ENCODE measurements at regions not wholly inside any gene's neighbourhood (a gene's known extent, or its start where the extent isn't known, plus 50 kb on each side); places are given as distances from the start of the nearest gene placed in this dataset.

DNA sequence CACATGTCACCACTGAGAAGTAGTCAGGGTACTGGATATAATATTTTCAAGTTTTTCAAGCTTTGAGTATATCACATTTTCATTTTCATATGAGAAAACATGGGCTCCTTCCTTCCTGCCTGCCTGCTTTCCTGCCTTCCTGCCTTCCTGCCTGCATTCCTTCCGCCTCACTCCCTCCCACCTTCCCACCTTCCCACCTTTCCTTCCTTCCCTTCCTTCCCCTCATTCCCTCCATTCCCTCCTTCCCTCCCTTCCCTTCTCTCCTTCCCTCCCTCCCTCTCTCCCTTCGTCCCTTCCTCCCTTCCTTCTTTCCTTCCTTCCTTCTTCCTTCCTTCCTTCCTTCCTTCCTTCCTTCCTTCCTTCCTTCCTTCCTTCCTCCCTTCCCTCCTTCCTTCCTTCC, 175.3 kb downstream of the HMHB1 start (continued):
- no peak for TF ChIP-seq ELK1 (IDR thresholded peaks at IDR 0.05; ENCODE audit: low read depth, low read length)
- no peak for TF ChIP-seq RELA (IDR thresholded peaks at IDR 0.05; ENCODE audit: borderline replicate concordance, partially characterized antibody)
- TF ChIP-seq ZNF622 (IDR thresholded peaks at IDR 0.05), result no peak
- TF ChIP-seq ZNF687 (IDR thresholded peaks at IDR 0.05), result no peak
- no peak for TF ChIP-seq CBFB (IDR thresholded peaks at IDR 0.05; ENCODE audit: low read depth)
- TF ChIP-seq YBX1 (IDR thresholded peaks at IDR 0.05), result no peak

DNA sequence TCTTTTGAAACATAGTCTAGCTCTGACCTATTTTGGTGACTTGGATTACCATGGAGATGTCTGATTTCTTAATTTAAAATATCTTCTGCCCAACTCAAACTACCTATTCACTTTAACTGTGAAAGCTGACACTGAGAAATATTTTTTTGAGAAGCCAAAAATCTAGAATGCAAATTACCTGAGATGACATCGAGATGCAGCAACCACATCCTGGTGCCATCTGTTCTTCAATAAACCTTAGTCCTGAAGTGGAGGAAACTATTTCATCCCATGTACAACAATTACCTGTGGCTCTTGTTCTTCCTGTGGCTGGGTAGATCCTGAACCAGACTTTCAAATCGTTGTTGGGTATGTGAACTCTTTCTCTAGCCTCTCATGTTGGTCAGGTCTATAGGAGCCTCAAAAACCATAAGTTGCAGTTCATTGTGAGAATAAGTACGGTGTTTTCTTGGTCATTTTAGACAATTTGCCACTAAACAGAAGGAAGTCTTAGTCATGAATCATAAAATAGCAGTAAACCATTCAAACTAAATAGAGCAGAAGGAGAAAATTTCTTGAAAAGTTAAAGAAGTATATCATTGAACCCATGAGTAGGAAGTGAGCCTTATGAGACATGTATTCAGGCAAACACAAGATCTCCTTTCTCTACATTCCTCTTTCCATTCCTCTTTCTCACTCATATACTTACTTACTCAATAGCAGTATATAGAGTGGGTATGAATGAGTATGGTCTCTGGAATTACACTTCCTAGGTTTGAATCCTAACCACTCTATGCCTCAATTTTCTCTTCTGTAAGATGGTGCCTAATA, 176.0 kb downstream of the HMHB1 start:
- SMC1A ChIA-PET (ENCODE audit: uncharacterized antibody, unreplicated experiment), result interaction anchor here (1.0 kb wide), 1 partner anchor 9 kb away, joined by 4 read pairs; no protein-coding TSS in a partner anchor
- TF ChIP-seq RUNX3 (IDR thresholded peaks at IDR 0.05; ENCODE audit: low read length) (peak; percentile 12; the same call in 1 of the 2 replicates), ZNF384 (IDR thresholded peaks at IDR 0.05; ENCODE audit: borderline replicate concordance, low read depth, low read length) (no peak), ATF3 (IDR thresholded peaks at IDR 0.05; ENCODE audit: borderline replicate concordance, extremely low read depth, low read depth, low read length) (no peak)

More for the DNA sequence above, 176.0 kb downstream of the HMHB1 start:
- Histone ChIP-seq H3K79me2 (ENCODE audit: control insufficient read depth, insufficient read depth, low read length) (no peaks in the 10 kb centered on the region), H3K9me3 (replicated peaks; ENCODE audit: control insufficient read depth, insufficient read depth, low read length) (no peaks in the 10 kb centered on the region), H3K4me2 (ENCODE audit: control insufficient read depth, insufficient read depth) (no peak overlapping the region), H3K4me3 (no peak overlapping the region), H3K27me3 (replicated peaks in 1 of 2; ENCODE audit: control insufficient read depth in 2 of 2, insufficient read depth in 2 of 2, low read length in 1 of 2) (no peaks in the 10 kb centered on the region), H4K20me1 (ENCODE audit: control insufficient read depth, insufficient read depth) (no peaks in the 10 kb centered on the region), H3K27ac (ENCODE audit: control insufficient read depth, insufficient read depth) (no peak overlapping the region), H3K4me1 (ENCODE audit: control insufficient read depth, insufficient read depth, low read length) (no peaks in the 10 kb centered on the region), H3K9ac (ENCODE audit: control insufficient read depth, insufficient read depth, low read length) (no peak overlapping the region), H2AFZ (ENCODE audit: control insufficient read depth, low read depth, low read length) (no peak overlapping the region), H3K36me3 (ENCODE audit: control insufficient read depth in 2 of 2, insufficient read depth in 2 of 2, low read length in 1 of 2) (no peaks in the 10 kb centered on the region)
- WGBS (ENCODE audit: insufficient coverage, insufficient replicate concordance, low lambda C conversion rate, missing lambda C conversion rate), result 19% methylated on average over 3 of the region's 3 CpGs
- BruUV-seq (replicated peaks), result no TSS peak
- intact Hi-C loops (cut with micrococcal nuclease; ENCODE audit: unreplicated experiment) (no loop called here), in situ Hi-C loops (cut with MboI) (no loop called here)
- FAIRE-seq (peak; percentile 54), ATAC-seq (no peak), DNase-seq (ENCODE audit: low read depth, low spot score) (no peak)
- RAD21 ChIA-PET (ENCODE audit: unreplicated experiment), result no interaction called here
- CTCF ChIA-PET, result interaction anchor here (1.0 kb wide), 2 partner anchors 17 to 20 kb away, joined by 4 read pairs; no protein-coding TSS in a partner anchor
- POLR2A ChIA-PET, result no interaction called here

Data from GM12878 (cell line).